Keratinocyte (primary cell): ENCODE measurements at regions not wholly inside any gene's neighbourhood (a gene's known extent, or its start where the extent isn't known, plus 50 kb on each side); places are given as distances from the start of the nearest gene placed in this dataset.

Source experiments
- EZH2 ChIP-seq: IDR thresholded peaks from one replicate; pipeline ENCODE4 v1.6.1; 2012; ENCODE audit warnings: inconsistent platforms, mild to moderate bottlenecking, low read length, moderate library complexity
- TF ChIP-seq, protein P1 (sequence below), 3 experiments: IDR thresholded peaks in 1 of 3; conservative IDR thresholded peaks in 1 of 3; optimal IDR thresholded peaks in 1 of 3; 2 replicates in 2 of 3; 3 replicates in 1 of 3; pipeline versions ENCODE3 to v1.5.1; 2011; ENCODE audit warnings: low read length in 3 of 3, mild to moderate bottlenecking in 3 of 3, moderate library complexity in 2 of 3, control low read depth in 1 of 3, inconsistent platforms in 1 of 3; ENCODE audit not compliant: insufficient read depth in 2 of 3; ENCODE audit errors: extremely low read depth in 1 of 3

DNA sequence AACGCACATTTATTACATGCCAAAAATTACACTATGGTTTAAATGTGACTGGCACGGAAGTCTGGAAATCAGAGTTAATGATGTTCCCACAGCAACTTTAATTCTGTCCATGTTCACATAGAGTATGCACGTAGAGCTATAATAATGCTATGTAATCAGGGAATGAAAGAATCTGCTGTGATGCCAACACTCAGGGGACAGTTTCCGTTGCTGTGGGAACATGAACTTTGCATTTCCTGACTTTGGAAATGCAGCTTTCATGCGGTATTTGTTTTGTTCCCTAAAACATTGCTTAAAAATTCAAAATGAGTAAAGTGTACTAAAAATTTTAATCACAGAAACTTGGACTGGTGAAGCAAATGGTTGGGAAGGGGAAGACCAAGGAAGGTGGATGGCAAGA is 65.7 kb downstream of the MAGEA1 start:
- TF ChIP-seq, protein P1, sequence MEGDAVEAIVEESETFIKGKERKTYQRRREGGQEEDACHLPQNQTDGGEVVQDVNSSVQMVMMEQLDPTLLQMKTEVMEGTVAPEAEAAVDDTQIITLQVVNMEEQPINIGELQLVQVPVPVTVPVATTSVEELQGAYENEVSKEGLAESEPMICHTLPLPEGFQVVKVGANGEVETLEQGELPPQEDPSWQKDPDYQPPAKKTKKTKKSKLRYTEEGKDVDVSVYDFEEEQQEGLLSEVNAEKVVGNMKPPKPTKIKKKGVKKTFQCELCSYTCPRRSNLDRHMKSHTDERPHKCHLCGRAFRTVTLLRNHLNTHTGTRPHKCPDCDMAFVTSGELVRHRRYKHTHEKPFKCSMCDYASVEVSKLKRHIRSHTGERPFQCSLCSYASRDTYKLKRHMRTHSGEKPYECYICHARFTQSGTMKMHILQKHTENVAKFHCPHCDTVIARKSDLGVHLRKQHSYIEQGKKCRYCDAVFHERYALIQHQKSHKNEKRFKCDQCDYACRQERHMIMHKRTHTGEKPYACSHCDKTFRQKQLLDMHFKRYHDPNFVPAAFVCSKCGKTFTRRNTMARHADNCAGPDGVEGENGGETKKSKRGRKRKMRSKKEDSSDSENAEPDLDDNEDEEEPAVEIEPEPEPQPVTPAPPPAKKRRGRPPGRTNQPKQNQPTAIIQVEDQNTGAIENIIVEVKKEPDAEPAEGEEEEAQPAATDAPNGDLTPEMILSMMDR (optimal IDR thresholded peaks at IDR 0.05 in 1 of 3, IDR thresholded peaks at IDR 0.05 in 1 of 3, conservative IDR thresholded peaks at IDR 0.05 in 1 of 3; ENCODE audit: extremely low read depth in 1 of 3, insufficient read depth in 2 of 3, low read length in 3 of 3): no peak
- TF ChIP-seq EZH2: no peak
